Osteocyte (in vitro differentiated cells): ENCODE measurements at regions not wholly inside any gene's neighbourhood (a gene's known extent, or its start where the extent isn't known, plus 50 kb on each side); places are given as distances from the start of the nearest gene placed in this dataset.

Experiments used
- DNase-seq: peaks from one replicate; pipeline ENCODE4 v3.0.0; 2021; ENCODE audit warnings: mixed read lengths; ENCODE audit not compliant: unreplicated experiment; ENCODE audit errors: extremely low spot score
- H3K27ac Mint-ChIP-seq: one replicate; pipeline ENCODE4 v1.8.0; 2021; ENCODE audit warnings: mild to moderate bottlenecking, mixed read lengths; ENCODE audit not compliant: unreplicated experiment
- H3K27me3 Mint-ChIP-seq: one replicate; pipeline ENCODE4 v1.8.0; 2021; ENCODE audit warnings: mixed read lengths; ENCODE audit not compliant: unreplicated experiment
- H3K36me3 Mint-ChIP-seq: one replicate; pipeline ENCODE4 v1.8.0; 2021; ENCODE audit warnings: mixed read lengths; ENCODE audit not compliant: unreplicated experiment
- H3K4me1 Mint-ChIP-seq: one replicate; pipeline ENCODE4 v1.8.0; 2021; ENCODE audit warnings: mixed read lengths; ENCODE audit not compliant: unreplicated experiment
- H3K4me3 Mint-ChIP-seq: one replicate; pipeline ENCODE4 v1.8.0; 2021; ENCODE audit warnings: mild to moderate bottlenecking, moderate library complexity, mixed read lengths; ENCODE audit not compliant: unreplicated experiment
- H3K9me3 Mint-ChIP-seq: one replicate; pipeline ENCODE4 v1.8.0; 2021; ENCODE audit warnings: mixed read lengths; ENCODE audit not compliant: unreplicated experiment
- CTCF ChIP-seq: fragments of 200-600 bp; sonication (generic); IDR thresholded peaks from 2 replicates; pipeline ENCODE4 v1.5.0; 2021; ENCODE audit warnings: antibody characterized with exemption, mild to moderate bottlenecking, moderate library complexity

DNA sequence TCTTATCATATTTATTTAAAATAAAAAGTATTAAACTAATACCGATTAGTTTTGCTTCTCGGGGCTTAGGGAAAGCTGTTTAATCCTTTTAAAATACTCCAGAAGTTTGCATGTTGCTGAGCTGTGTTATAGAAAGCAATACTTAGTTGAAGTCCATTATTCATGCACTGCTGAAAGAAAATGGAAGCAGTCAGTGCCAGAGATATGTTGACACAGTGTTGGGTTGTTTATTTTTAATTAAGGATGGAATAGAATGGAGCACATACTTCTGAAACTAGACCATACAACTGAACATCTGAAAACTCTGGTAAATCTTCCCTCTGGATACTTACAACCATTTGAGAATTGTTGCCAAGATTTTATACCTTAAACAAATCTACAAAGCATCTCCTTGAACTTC lies 282.7 kb upstream of the CCDC179 start:
- H3K36me3 Mint-ChIP-seq = no peaks in the 10 kb centered on the region
- peaks cover 3% of the 10 kb centered on the region for H3K4me1 Mint-ChIP-seq
- DNase-seq = no peak
- no peaks in the 10 kb centered on the region for H3K9me3 Mint-ChIP-seq
- H3K4me3 Mint-ChIP-seq = no peak overlapping the region
- no peak overlapping the region for H3K27ac Mint-ChIP-seq
- TF ChIP-seq CTCF = no peak
- peaks cover 14% of the 10 kb centered on the region for H3K27me3 Mint-ChIP-seq

DNA sequence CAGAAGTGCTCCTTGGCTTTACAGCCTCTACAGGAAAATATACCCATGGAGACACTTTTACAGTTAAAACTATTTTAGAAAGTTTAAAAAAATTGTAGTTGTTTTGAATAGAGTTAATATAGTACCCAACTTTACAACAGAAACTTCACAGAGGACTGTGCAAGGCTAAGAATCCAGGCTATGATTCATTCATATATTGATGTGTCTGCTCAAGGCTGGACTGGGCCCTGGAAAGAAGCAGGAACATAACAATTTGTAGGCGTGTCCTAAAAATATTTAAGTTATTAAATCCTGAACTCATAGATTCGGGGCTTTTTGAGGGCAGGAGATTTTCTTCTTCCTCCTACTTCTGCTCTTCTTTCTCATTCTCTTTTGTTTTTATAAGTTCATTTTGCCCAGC lies 291.5 kb upstream of the CCDC179 start:
- H3K9me3 Mint-ChIP-seq = no peaks in the 10 kb centered on the region

GRCh38 chr11:23155503-23155902 lies 295.2 kb upstream of the CCDC179 start:
- H3K36me3 Mint-ChIP-seq = no peaks in the 10 kb centered on the region
- no peak overlapping the region for H3K4me3 Mint-ChIP-seq
- DNase-seq = no peak
- no peaks in the 10 kb centered on the region for H3K9me3 Mint-ChIP-seq
- TF ChIP-seq CTCF = no peak
- H3K27ac Mint-ChIP-seq = no peak overlapping the region
- no peaks in the 10 kb centered on the region for H3K4me1 Mint-ChIP-seq
- peaks cover 9% of the 10 kb centered on the region for H3K27me3 Mint-ChIP-seq

More for the DNA sequence above, 291.5 kb upstream of the CCDC179 start:
- no peak for DNase-seq
- no peak for TF ChIP-seq CTCF
- no peaks in the 10 kb centered on the region for H3K36me3 Mint-ChIP-seq
- H3K4me1 Mint-ChIP-seq = no peaks in the 10 kb centered on the region
- H3K27me3 Mint-ChIP-seq = peaks cover 11% of the 10 kb centered on the region
- H3K4me3 Mint-ChIP-seq = no peak overlapping the region
- H3K27ac Mint-ChIP-seq = no peak overlapping the region

DNA sequence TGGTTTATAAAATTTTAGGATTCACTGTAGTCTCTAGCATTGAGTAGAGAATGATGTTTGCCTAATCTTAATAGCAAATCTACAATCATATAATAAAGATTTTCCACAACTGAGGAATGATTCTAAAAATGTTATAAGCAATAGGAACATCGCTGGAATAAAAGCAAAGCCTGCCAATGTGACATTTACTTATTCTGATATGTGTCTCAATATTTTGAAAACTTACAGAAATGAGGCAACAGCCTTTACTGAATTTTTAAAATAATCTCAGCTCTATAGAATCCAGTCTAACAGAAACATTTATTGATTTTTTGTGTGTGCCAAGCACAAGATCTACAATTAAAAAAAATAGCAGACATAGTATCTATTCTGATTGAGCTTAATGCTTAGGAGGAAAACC lies 303.7 kb upstream of the CCDC179 start:
- Mint-ChIP-seq H3K27me3 (peaks cover 16% of the 10 kb centered on the region), H3K4me3 (no peak overlapping the region), H3K9me3 (no peaks in the 10 kb centered on the region), H3K36me3 (no peaks in the 10 kb centered on the region), H3K4me1 (no peaks in the 10 kb centered on the region), H3K27ac (no peak overlapping the region)
- DNase-seq = no peak
- TF ChIP-seq CTCF = no peak

- H3K27me3 Mint-ChIP-seq = peaks cover 18% of the 10 kb centered on the region
Measured at GRCh38 chr11:23166376-23166775, 306.1 kb upstream of the CCDC179 start.

More at GRCh38 chr11:23166376-23166775, 306.1 kb upstream of the CCDC179 start:
- no peak for TF ChIP-seq CTCF
- no peaks in the 10 kb centered on the region for H3K4me1 Mint-ChIP-seq
- H3K36me3 Mint-ChIP-seq = no peaks in the 10 kb centered on the region
- H3K9me3 Mint-ChIP-seq = no peaks in the 10 kb centered on the region
- no peak for DNase-seq
- H3K27ac Mint-ChIP-seq = no peak overlapping the region
- no peak overlapping the region for H3K4me3 Mint-ChIP-seq
